ENCODE measurements at regions not wholly inside any gene's neighbourhood (a gene's known extent, or its start where the extent isn't known, plus 50 kb on each side); places are given as distances from the start of the nearest gene placed in this dataset.

DNA sequence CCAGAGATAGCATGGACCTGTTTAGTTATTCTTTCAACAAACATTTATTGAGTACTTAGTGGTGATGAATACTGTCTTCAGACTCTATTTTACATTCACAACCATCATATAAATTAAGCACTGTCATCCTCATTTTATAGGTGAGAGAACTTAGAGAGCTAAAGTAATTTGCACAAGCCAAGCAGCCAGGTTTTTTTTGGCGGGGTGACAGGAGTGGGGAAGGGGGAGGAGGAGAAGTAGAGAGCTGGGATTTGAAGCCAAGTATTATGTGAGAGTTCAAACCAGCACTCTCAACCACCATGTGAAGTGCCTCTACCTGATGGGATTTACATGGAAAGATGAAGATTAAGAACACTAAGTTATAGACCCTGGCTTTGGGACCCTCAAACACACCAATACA lies 547.4 kb upstream of the IL12A start:
- no peak for TF ChIP-seq E2F5 (CRISPR knock-in tag; IDR thresholded peaks at IDR 0.05)
- TF ChIP-seq, protein P1, sequence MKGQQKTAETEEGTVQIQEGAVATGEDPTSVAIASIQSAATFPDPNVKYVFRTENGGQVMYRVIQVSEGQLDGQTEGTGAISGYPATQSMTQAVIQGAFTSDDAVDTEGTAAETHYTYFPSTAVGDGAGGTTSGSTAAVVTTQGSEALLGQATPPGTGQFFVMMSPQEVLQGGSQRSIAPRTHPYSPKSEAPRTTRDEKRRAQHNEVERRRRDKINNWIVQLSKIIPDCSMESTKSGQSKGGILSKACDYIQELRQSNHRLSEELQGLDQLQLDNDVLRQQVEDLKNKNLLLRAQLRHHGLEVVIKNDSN (CRISPR knock-in tag; IDR thresholded peaks at IDR 0.05): no peak
- TF ChIP-seq ILK (tag; IDR thresholded peaks at IDR 0.05; ENCODE audit: borderline replicate concordance, low read depth): no peak
- TF ChIP-seq ZFX (CRISPR knock-in tag; IDR thresholded peaks at IDR 0.05): no peak
- no peak for TF ChIP-seq CTCF (IDR thresholded peaks at IDR 0.05 in 2 of 3, conservative IDR thresholded peaks at IDR 0.05 in 1 of 3; ENCODE audit: insufficient read depth in 2 of 3, low read depth in 1 of 3, low read length in 3 of 3)
- no peak for TF ChIP-seq EHMT2 (IDR thresholded peaks at IDR 0.05)
